Activated T-helper 1 cell treated with anti-CD3 and anti-CD28 coated beads, Interleukin-12 subunit alpha, Interleukin-12 subunit beta, Interleukin-2, Interleukin-4 antibody, amounts not matched to agents 30 ng/mL and 10 ng/mL and 1 ng/mL, durations not matched to agents 14 hours and 24 hours and 36 hours (primary cell): ENCODE measurements at regions not wholly inside any gene's neighbourhood (a gene's known extent, or its start where the extent isn't known, plus 50 kb on each side); places are given as distances from the start of the nearest gene placed in this dataset.

Experiments
- DNase-seq: peaks from one replicate; pipeline ENCODE4 v3.0.0; 2021; ENCODE audit warnings: low spot score
- H3K27ac Mint-ChIP-seq: one replicate; pipeline ENCODE4 v1.8.0; 2021; ENCODE audit warnings: mild to moderate bottlenecking, mixed read lengths
- H3K27me3 Mint-ChIP-seq: one replicate; pipeline ENCODE4 v1.8.0; 2022; ENCODE audit warnings: mild to moderate bottlenecking, moderate library complexity, mixed read lengths; ENCODE audit not compliant: insufficient read depth
- H3K36me3 Mint-ChIP-seq: one replicate; pipeline ENCODE4 v1.8.0; 2021; ENCODE audit warnings: low read depth, mixed read lengths
- H3K4me1 Mint-ChIP-seq: one replicate; pipeline ENCODE4 v1.8.0; 2021; ENCODE audit warnings: low read depth, mixed read lengths
- H3K4me3 Mint-ChIP-seq: one replicate; pipeline ENCODE4 v1.8.0; 2021; ENCODE audit warnings: mild to moderate bottlenecking, moderate library complexity, mixed read lengths
- H3K9me3 Mint-ChIP-seq: one replicate; pipeline ENCODE4 v1.8.0; 2021; ENCODE audit warnings: mixed read lengths
- intact Hi-C: fragments of 100-400 bp; cut with micrococcal nuclease; formaldehyde crosslinking; loops from one replicate; pipeline ENCODE4 v1.15.1; 2024

DNA sequence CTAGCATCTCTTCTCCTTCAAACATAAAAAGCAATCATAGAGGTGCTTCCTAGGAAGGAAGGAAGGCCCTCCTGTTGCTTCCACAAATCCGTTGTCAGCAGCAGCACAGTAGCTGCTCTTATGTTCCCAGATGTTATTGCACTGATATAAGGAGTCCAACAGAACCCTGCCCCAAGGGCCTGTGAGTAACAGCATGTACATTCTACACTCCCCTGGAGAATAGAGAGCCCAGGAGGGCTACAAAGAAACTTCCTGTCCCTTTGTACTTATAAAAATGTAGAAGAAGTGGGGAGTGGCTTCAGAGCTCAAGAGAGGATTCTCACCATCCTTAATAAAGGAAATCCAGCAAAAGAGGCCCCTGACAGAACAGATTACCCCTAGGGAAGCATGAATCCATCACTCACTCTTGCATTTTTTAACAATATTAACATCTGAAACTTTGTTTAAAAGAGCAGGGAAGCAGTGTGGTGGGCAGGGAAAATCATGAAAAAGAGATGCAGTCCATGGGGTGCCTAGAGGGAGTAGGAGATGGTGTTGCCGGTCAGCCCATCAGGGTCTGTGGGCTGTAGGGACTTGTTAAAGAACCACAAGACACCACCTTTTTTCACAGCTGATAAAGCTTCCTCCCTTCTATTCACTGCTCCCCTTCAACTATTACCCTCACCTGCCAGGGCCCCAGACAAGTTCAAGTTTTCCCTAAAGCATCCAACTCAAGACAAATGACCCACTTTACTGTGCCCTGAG is 104.5 kb upstream of the ADGRF1 start:
- intact Hi-C loops: no loop called here
- no peaks in the 10 kb centered on the region for H3K36me3 Mint-ChIP-seq
- peaks cover 6% of the 10 kb centered on the region for H3K27me3 Mint-ChIP-seq
- no peaks in the 10 kb centered on the region for H3K9me3 Mint-ChIP-seq
- no peaks in the 10 kb centered on the region for H3K4me1 Mint-ChIP-seq
- no peak for DNase-seq
- H3K27ac Mint-ChIP-seq: no peak overlapping the region
- H3K4me3 Mint-ChIP-seq: no peak overlapping the region

DNA sequence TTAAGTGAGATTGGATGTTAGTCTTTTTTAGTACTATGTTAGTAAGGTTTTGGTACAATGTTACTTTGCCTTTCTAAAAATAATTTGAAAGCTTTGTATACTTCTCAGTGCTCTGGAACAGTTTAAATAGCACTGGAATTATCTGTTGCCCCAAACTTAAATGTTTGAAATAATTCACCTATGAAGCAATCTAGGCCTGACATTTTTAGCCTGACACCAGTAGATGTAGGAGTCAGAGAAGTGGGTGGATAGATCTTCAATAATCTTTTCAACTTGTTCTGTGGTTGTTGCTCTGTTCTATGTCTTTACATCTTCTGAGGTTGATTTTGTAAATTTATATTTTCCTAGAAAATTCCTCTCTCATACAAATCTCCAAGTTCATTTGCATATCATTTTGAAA is 103.1 kb upstream of the ADGRF1 start:
- intact Hi-C loops: no loop called here
- no peak overlapping the region for H3K27ac Mint-ChIP-seq
- no peaks in the 10 kb centered on the region for H3K36me3 Mint-ChIP-seq
- H3K4me3 Mint-ChIP-seq: no peak overlapping the region
- H3K9me3 Mint-ChIP-seq: no peaks in the 10 kb centered on the region
- no peaks in the 10 kb centered on the region for H3K4me1 Mint-ChIP-seq
- DNase-seq: no peak
- peaks cover 6% of the 10 kb centered on the region for H3K27me3 Mint-ChIP-seq

DNA sequence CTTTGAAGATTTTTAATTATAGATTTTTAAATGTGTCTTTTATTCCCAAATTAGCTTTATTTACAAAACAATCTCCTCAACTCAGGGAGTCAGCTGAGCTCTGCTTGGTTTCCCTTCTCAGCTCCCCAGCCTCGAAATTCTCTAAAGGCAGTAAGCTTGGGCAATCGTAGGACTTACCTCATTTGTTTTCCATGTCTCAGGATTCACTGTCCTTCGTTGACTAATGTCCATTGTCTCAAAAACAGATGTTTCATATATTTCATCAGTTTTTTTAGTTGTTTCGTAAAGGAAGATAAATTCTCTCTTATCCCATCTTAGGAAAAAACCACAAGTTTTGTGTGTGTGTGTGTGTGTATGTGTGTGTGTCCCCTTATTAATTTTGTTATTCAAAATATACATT is 102.2 kb upstream of the ADGRF1 start:
- Mint-ChIP-seq H3K4me1 (no peaks in the 10 kb centered on the region), H3K36me3 (no peaks in the 10 kb centered on the region), H3K27me3 (peaks cover 6% of the 10 kb centered on the region), H3K27ac (no peak overlapping the region), H3K9me3 (no peaks in the 10 kb centered on the region), H3K4me3 (no peak overlapping the region)
- no peak for DNase-seq
- intact Hi-C loops: no loop called here

DNA sequence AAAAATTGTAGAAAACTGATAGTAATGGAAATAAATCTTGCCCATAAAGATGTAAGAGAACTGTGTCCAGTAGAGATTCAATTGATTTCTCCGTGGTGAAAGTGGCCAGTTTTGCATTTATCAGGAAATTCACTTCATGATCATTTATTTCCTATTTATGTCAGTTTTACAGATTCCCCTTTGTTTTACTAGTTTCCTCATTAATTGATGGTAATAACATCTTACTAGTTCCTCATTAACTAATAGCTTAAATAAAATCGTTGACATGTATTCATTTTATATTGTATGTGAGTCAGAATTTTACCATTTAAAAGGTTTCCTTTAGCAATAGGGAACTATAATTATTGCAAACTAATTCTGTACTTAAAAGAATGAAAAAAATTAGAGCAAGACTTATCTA is 99.8 kb upstream of the ADGRF1 start:
- intact Hi-C loops: no loop called here
- H3K4me3 Mint-ChIP-seq: no peak overlapping the region
- H3K27me3 Mint-ChIP-seq: peaks cover 6% of the 10 kb centered on the region
- peaks cover 5% of the 10 kb centered on the region for H3K4me1 Mint-ChIP-seq
- no peak for DNase-seq
- H3K27ac Mint-ChIP-seq: no peak overlapping the region
- peaks cover 3% of the 10 kb centered on the region for H3K9me3 Mint-ChIP-seq
- no peaks in the 10 kb centered on the region for H3K36me3 Mint-ChIP-seq

DNA sequence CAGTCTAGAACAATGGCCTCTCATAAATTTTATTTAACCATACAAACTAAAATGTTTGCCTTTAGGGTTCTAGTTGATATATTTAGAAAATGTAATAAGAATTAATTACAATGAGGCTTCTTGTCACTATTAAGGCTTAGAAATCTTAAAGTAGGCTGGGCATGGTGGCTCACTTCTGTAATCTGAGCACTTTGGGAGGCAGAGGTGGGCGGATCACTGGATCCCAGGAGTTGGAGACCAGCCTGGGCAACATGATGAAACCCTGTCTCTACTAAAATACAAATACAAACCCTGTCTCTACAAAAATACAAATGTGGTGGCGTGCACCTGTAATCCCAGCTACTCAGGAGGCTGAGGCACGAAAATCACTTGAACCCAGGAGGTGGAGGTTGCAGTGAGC is 99.0 kb upstream of the ADGRF1 start:
- Mint-ChIP-seq H3K36me3 (no peaks in the 10 kb centered on the region), H3K4me3 (no peak overlapping the region), H3K9me3 (peaks cover 3% of the 10 kb centered on the region), H3K27ac (no peak overlapping the region), H3K4me1 (peaks cover 5% of the 10 kb centered on the region), H3K27me3 (peaks cover 4% of the 10 kb centered on the region)
- intact Hi-C loops: no loop called here
- DNase-seq: no peak

DNA sequence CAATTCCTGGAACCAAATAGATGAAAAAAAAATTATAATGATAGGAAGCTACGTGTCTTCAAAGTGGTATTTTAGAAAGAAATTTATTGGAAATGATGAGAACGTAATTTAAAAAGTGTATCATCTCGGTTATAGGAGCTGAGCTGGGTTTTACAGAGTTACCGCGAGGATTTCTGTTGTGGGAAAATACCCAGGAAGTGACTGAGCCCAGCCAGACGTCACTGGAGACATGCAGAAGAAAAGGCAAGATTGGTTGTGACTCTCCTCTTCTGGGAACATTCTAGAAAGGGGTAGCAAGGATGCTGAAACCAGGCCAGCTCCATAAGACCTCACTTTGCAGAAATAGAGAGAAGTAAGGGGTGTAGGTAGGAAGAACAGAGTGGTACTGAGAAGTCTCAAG is 95.9 kb upstream of the ADGRF1 start:
- peaks cover 16% of the 10 kb centered on the region for H3K4me1 Mint-ChIP-seq
- no peak overlapping the region for H3K4me3 Mint-ChIP-seq
- H3K27ac Mint-ChIP-seq: no peak overlapping the region
- peaks cover 3% of the 10 kb centered on the region for H3K9me3 Mint-ChIP-seq
- DNase-seq: no peak
- H3K27me3 Mint-ChIP-seq: peaks cover 5% of the 10 kb centered on the region
- no peaks in the 10 kb centered on the region for H3K36me3 Mint-ChIP-seq
- intact Hi-C loops: no loop called here

DNA sequence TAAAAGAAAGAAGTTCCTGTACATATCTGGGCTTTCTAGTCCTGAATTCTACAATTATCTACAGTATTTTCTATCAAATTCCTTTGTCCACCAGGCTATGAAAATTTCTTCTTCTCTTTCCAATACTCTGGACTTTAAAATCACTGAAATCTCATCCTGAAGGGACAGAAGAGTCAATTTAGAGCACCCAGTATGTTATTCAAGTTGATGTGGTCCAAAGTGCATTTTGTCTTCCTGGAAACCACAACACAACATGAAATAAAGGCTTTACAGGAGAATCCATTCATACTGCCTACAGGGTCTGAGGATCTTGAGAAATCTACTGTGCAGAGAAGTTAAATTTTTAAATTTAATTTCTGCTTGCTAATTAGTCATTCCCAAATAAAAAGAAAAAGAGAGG is 94.9 kb upstream of the ADGRF1 start:
- Mint-ChIP-seq H3K9me3 (peaks cover 3% of the 10 kb centered on the region), H3K36me3 (no peaks in the 10 kb centered on the region), H3K4me3 (no peak overlapping the region), H3K27ac (no peak overlapping the region), H3K4me1 (peaks cover 16% of the 10 kb centered on the region), H3K27me3 (peaks cover 4% of the 10 kb centered on the region)
- intact Hi-C loops: no loop called here
- no peak for DNase-seq

DNA sequence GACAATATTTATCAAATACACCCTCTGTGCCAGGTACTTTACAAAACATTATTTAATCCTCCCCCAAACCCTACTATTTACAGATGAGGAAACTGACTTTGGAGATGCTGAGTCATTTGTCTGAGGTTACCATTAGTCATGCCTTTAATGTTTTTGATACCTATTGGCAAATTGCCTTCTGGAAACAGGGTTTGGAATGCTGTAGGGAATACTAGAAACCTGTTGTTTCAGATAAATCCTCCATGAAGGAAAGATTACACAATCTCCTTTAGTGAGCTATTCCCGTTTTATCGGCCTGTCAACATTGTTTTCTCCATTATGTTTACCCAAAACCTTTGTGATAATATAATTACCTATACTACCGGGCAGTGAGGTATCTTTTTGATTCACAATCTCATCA is 93.6 kb upstream of the ADGRF1 start:
- Mint-ChIP-seq H3K9me3 (peaks cover 3% of the 10 kb centered on the region), H3K36me3 (no peaks in the 10 kb centered on the region), H3K4me3 (no peak overlapping the region), H3K4me1 (peaks cover 16% of the 10 kb centered on the region), H3K27me3 (peaks cover 4% of the 10 kb centered on the region), H3K27ac (no peak overlapping the region)
- DNase-seq: no peak
- intact Hi-C loops: no loop called here

DNA sequence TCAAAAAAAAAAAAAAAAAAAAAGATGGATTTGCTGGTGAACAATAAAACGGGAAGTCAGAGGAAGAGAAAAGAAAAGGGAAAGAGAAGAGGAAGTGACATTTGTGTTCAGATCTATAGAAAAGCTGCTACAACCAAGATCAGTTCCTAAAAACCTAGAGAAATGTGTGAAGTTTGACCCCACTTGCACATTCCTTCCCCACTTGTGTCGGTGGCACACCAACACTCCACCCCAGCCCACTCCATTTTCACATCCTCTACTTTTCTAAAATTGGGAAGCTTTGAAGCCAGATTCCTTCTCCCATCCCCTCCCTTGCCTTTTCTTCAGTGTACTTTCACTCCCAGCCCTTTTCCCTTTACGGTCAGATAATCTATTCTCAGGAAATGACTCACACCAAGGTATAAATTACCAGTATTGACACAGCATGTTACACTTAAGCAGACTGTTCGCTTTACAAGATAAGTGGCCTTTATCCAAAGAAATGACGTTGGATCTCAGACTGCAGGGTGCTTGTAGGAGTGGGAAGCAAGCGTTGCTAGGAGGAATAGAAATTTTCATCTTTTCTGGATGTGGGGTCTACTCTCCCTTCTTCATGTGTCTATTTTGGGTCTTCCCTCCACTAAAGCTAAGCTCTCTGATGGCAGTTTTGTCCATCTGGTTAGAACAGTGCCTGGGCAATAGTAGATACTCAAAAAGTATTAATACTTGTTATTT is 92.5 kb upstream of the ADGRF1 start:
- intact Hi-C loops: no loop called here
- peaks cover 4% of the 10 kb centered on the region for H3K27me3 Mint-ChIP-seq
- peaks cover 16% of the 10 kb centered on the region for H3K4me1 Mint-ChIP-seq
- DNase-seq: no peak
- H3K27ac Mint-ChIP-seq: no peak overlapping the region
- no peaks in the 10 kb centered on the region for H3K36me3 Mint-ChIP-seq
- H3K9me3 Mint-ChIP-seq: peaks cover 3% of the 10 kb centered on the region
- no peak overlapping the region for H3K4me3 Mint-ChIP-seq

DNA sequence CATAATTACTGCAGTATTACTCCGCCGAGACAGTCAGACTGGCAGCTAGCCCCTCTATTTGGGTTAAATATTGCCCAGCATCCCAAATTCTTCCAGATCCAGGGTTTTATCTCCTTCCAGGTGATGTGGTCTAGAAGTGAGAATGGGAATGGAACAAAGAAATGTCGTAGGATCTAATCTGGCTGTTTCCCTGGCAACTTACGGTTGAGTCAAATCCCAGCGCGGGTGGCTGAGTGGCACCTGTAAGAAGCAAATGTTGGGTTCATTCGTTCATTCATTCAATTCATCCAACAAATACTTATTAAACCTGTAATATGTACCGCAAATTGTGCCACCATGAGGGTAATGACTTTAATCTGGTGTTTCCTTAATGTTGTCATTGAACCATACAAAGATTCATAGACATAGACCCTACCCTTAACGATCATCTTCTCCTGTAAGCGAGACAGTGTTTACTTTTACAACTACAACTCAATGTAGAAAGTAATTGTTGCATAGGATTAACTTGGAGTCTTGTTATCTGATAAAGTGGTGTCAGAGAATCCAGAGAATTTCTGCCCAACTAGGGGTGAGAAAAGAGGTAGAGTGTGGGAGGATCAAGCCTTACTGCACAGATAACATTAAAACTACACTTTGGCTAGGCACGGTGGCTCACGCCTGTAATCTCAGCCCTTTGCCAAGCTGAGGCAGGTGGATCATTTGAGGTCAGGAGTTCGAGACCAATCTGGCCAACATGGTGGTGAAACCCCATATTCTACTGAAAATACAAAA is 91.3 kb upstream of the ADGRF1 start:
- intact Hi-C loops: no loop called here
- DNase-seq: no peak
- peaks cover 3% of the 10 kb centered on the region for H3K9me3 Mint-ChIP-seq
- H3K4me1 Mint-ChIP-seq: peaks cover 16% of the 10 kb centered on the region
- H3K4me3 Mint-ChIP-seq: no peak overlapping the region
- peaks cover 4% of the 10 kb centered on the region for H3K27me3 Mint-ChIP-seq
- H3K36me3 Mint-ChIP-seq: no peaks in the 10 kb centered on the region
- H3K27ac Mint-ChIP-seq: no peak overlapping the region

DNA sequence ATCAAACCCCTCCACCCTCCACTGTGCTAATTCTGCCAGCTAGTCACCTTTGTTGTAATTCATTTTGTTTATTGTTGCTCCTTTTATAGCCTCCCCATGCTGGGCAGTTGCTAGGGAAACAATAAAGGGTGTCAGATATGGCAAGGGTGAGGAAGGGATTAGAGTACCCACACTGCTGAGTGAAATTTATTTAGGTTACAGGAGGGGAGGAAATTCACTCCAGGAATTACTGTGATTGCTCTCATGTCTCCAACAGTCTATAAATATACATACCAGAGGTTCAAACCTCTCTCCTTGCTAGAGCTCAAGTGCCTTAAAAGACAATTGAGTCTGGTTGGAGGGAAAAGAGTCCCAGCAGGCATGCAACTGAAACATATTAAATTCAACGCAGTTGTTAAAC is 90.6 kb upstream of the ADGRF1 start:
- H3K4me1 Mint-ChIP-seq: peaks cover 11% of the 10 kb centered on the region
- H3K4me3 Mint-ChIP-seq: no peak overlapping the region
- peaks cover 4% of the 10 kb centered on the region for H3K27me3 Mint-ChIP-seq
- intact Hi-C loops: no loop called here
- H3K27ac Mint-ChIP-seq: no peak overlapping the region
- H3K9me3 Mint-ChIP-seq: no peaks in the 10 kb centered on the region
- no peaks in the 10 kb centered on the region for H3K36me3 Mint-ChIP-seq
- no peak for DNase-seq

DNA sequence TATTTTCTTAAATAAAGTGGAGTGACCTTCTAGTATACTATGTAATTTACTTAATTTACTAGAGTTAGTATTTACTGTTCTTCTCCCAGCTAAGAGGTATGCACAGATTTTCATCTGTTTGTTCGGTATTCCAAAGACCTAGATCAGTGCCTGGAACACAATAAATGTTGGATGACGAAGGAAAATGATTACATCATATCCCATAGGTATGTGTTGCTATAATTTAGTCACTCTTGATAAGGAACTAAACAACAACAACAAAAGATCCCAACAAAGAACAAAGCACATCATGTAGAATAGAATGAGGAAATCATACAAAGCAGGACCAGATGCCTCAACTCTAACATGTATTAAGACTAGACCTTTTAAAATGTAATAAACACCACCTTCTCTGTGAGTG is 89.6 kb upstream of the ADGRF1 start:
- Mint-ChIP-seq H3K4me3 (no peak overlapping the region), H3K27ac (no peak overlapping the region), H3K4me1 (peaks cover 11% of the 10 kb centered on the region), H3K27me3 (peaks cover 4% of the 10 kb centered on the region), H3K36me3 (no peaks in the 10 kb centered on the region), H3K9me3 (no peaks in the 10 kb centered on the region)
- intact Hi-C loops: no loop called here
- no peak for DNase-seq

DNA sequence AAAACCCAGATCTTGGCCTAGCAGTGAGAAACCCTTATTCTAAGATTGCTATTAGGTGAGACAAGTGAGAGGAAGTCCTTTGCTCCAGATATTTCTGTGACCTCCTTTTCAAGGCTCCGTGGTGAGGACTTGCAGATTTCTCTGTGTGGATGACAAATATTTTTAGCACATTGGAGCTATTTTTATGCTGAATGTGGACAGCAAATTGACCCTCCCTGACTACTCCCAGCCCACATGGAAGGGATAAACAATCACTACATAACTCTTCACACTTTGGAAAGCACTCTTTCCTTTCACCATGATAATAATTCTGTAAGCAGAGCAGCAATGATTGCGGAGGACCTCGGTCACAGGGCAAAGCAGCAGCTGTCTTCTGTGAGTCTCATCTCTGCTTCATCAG is 88.0 kb upstream of the ADGRF1 start:
- no peaks in the 10 kb centered on the region for H3K36me3 Mint-ChIP-seq
- H3K4me3 Mint-ChIP-seq: no peak overlapping the region
- H3K9me3 Mint-ChIP-seq: no peaks in the 10 kb centered on the region
- H3K27ac Mint-ChIP-seq: no peak overlapping the region
- H3K4me1 Mint-ChIP-seq: peaks cover 6% of the 10 kb centered on the region
- H3K27me3 Mint-ChIP-seq: peaks cover 4% of the 10 kb centered on the region
- no peak for DNase-seq
- intact Hi-C loops: no loop called here
